ENCODE measurements at regions not wholly inside any gene's neighbourhood (a gene's known extent, or its start where the extent isn't known, plus 50 kb on each side); places are given as distances from the start of the nearest gene placed in this dataset.

- H3K9ac ChIP-seq (ENCODE audit: insufficient read depth in 1 of 2, low read depth in 2 of 2, low read length in 2 of 2), result no peak overlapping the region
- no peak overlapping the region for H3K4me2 ChIP-seq (ENCODE audit: insufficient read depth, low read length)
- no peaks in the 10 kb centered on the region for H3K27me3 ChIP-seq (ENCODE audit: control insufficient read depth in 2 of 2, insufficient read depth in 2 of 2, low read length in 2 of 2)
- TF ChIP-seq ZKSCAN8 (CRISPR knock-in tag; IDR thresholded peaks at IDR 0.05) (no peak), ZNF280A (IDR thresholded peaks at IDR 0.05; ENCODE audit: low read depth, partially characterized antibody) (no peak), GMEB1 (CRISPR knock-in tag; IDR thresholded peaks at IDR 0.05) (no peak), ARID3B (CRISPR knock-in tag; IDR thresholded peaks at IDR 0.05; ENCODE audit: borderline replicate concordance) (no peak), ZNF512 (tag; IDR thresholded peaks at IDR 0.05) (no peak), GATA2 (CRISPR knock-in tag; IDR thresholded peaks at IDR 0.05) (no peak), ZNF639 (CRISPR knock-in tag; conservative IDR thresholded peaks at IDR 0.05 in 1 of 2, IDR thresholded peaks at IDR 0.05 in 1 of 2) (no peak)
- no peaks in the 10 kb centered on the region for H3K36me3 ChIP-seq (ENCODE audit: control insufficient read depth, insufficient read depth, low read length)
- 0% methylated on average over 4 of the region's 4 CpGs for WGBS (ENCODE audit: insufficient coverage, low coverage, missing lambda C conversion rate)
- in situ Hi-C loops (cut with MboI) (no loop called here), intact Hi-C loops (cut with micrococcal nuclease) (no loop called here)
- ATAC-seq, result no peak
- BruUV-seq (replicated peaks), result no TSS peak
- H3K9me3 ChIP-seq (replicated peaks; ENCODE audit: control insufficient read depth, insufficient read depth, low read depth, low read length), result no peaks in the 10 kb centered on the region
- no peak overlapping the region for H3K4me3 ChIP-seq
- no peak for FAIRE-seq
- H3K27ac ChIP-seq (ENCODE audit: extremely low read depth, low read depth, low read length), result no peak overlapping the region
- ChIA-PET POLR2A (no interaction called here), CTCF (ENCODE audit: low intra/inter-chr PET ratio) (no interaction called here)
- H3K79me2 ChIP-seq (ENCODE audit: control insufficient read depth, insufficient read depth, low read length), result no peaks in the 10 kb centered on the region
- no peaks in the 10 kb centered on the region for H3K4me1 ChIP-seq (replicated peaks in 1 of 2; ENCODE audit: control insufficient read depth in 2 of 2, insufficient read depth in 2 of 2, low read length in 2 of 2)
- DNase-seq (ENCODE audit: extremely low read depth in 1 of 4, low spot score in 3 of 4), result no peak
- no peaks in the 10 kb centered on the region for H3K9me1 ChIP-seq (ENCODE audit: control insufficient read depth, insufficient read depth, low read length)
- H4K20me1 ChIP-seq (replicated peaks; ENCODE audit: control insufficient read depth, insufficient read depth, low read length), result no peaks in the 10 kb centered on the region
- no peak overlapping the region for H2AFZ ChIP-seq (ENCODE audit: low read depth, low read length)
Observed at GRCh38 chr2:123262856-123263255, 762.2 kb upstream of the CNTNAP5 start.
